OCI-LY3 (cell line): ENCODE measurements at regions not wholly inside any gene's neighbourhood (a gene's known extent, or its start where the extent isn't known, plus 50 kb on each side); places are given as distances from the start of the nearest gene placed in this dataset.

Experiments used
- H2AFZ ChIP-seq: fragments of 200-600, 300-600 bp; shearing (Covaris generic); 2 replicates; pipeline ENCODE4 v1.6.0; 2014; ENCODE audit warnings: antibody characterized with exemption, low read depth, low read length
- H3K27ac ChIP-seq: fragments of 200-600, 300-600 bp; sonication (generic); 2 replicates; pipeline ENCODE4 v1.5.1; 2014; ENCODE audit warnings: mild to moderate bottlenecking, low read length, moderate library complexity, mixed read lengths
- H3K27me3 ChIP-seq: fragments of 200-600, 300-600 bp; sonication (generic); 2 replicates; pipeline ENCODE4 v1.6.1; 2014; ENCODE audit warnings: low read depth, low read length, mixed read lengths
- H3K36me3 ChIP-seq: fragments of 200-600, 300-600 bp; sonication (generic); replicated peaks from 2 replicates; pipeline ENCODE3; 2014; ENCODE audit warnings: low read depth, low read length, mixed read lengths
- H3K4me1 ChIP-seq: fragments of 300-600, 200-600 bp; sonication (generic); 2 replicates; pipeline ENCODE4 v1.6.1; 2014; ENCODE audit warnings: low read length, mixed read lengths
- H3K4me2 ChIP-seq: fragments of 200-600, 300-600 bp; sonication (generic); 2 replicates; pipeline ENCODE4 v1.6.1; 2014; ENCODE audit warnings: low read length, mixed read lengths
- H3K4me3 ChIP-seq: fragments of 300-600, 200-600 bp; sonication (generic); 2 replicates; pipeline ENCODE4 v1.5.1; 2014; ENCODE audit warnings: antibody characterized with exemption, mild to moderate bottlenecking, low read length, moderate library complexity
- H3K79me2 ChIP-seq: fragments of 300-600, 200-600 bp; shearing (Covaris generic); 2 replicates; pipeline ENCODE4 v1.6.1; 2014; ENCODE audit warnings: mild to moderate bottlenecking, low read length, mixed read lengths
- H3K9ac ChIP-seq: fragments of 300-600, 200-600 bp; shearing (Covaris generic); 2 replicates; pipeline ENCODE4 v1.6.0; 2014; ENCODE audit warnings: mild to moderate bottlenecking, low read length, moderate library complexity
- H3K9me3 ChIP-seq: fragments of 200-600, 300-600 bp; shearing (Covaris generic); 2 replicates; pipeline ENCODE4 v1.6.1; 2014; ENCODE audit warnings: low read length, mixed read lengths; ENCODE audit not compliant: insufficient read depth
- H4K20me1 ChIP-seq: fragments of 200-600, 300-600 bp; sonication (generic); 2 replicates; pipeline ENCODE4 v1.6.1; 2016; ENCODE audit warnings: low read length, mixed read lengths; ENCODE audit not compliant: insufficient read depth
- EZH2phosphoT487 ChIP-seq: fragments of 200-600 bp; shearing (Covaris generic); IDR thresholded peaks from 2 replicates; pipeline ENCODE4 v1.6.1; 2018; ENCODE audit warnings: antibody characterized with exemption, mixed run types, low read depth
- TF ChIP-seq, protein P1 (sequence below): fragments of 200-600, 300-600 bp; sonication (generic); IDR thresholded peaks from 2 replicates; pipeline ENCODE4 v1.5.1; 2014; ENCODE audit warnings: antibody characterized with exemption, low read length, low read depth

DNA sequence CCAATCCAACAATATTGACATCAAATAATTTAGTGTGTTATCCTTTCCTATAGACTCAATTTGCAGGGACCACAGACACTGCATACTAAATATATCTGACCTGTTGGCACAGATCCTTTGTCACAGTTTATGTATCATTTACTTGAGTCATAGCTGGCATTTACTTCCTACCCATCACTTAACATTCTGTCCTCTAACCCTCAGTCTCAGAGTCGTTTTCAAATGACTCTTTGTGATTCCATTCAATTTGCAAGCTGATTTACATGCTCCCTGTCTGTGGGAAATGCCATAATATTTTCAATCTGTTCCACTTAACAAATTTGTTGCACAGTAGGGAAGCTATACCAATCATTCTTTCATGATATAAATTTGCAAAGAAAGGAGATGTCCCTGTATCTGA is 265.7 kb upstream of the EDIL3 start:
- no peaks in the 10 kb centered on the region for H3K27me3 ChIP-seq
- no peaks in the 10 kb centered on the region for H3K9me3 ChIP-seq
- no peak overlapping the region for H3K4me3 ChIP-seq
- no peaks in the 10 kb centered on the region for H3K79me2 ChIP-seq
- H3K9ac ChIP-seq, result no peak overlapping the region
- H3K4me2 ChIP-seq, result no peak overlapping the region
- H2AFZ ChIP-seq, result no peak overlapping the region
- H4K20me1 ChIP-seq, result no peaks in the 10 kb centered on the region
- TF ChIP-seq EZH2phosphoT487, result no peak
- TF ChIP-seq, protein P1, sequence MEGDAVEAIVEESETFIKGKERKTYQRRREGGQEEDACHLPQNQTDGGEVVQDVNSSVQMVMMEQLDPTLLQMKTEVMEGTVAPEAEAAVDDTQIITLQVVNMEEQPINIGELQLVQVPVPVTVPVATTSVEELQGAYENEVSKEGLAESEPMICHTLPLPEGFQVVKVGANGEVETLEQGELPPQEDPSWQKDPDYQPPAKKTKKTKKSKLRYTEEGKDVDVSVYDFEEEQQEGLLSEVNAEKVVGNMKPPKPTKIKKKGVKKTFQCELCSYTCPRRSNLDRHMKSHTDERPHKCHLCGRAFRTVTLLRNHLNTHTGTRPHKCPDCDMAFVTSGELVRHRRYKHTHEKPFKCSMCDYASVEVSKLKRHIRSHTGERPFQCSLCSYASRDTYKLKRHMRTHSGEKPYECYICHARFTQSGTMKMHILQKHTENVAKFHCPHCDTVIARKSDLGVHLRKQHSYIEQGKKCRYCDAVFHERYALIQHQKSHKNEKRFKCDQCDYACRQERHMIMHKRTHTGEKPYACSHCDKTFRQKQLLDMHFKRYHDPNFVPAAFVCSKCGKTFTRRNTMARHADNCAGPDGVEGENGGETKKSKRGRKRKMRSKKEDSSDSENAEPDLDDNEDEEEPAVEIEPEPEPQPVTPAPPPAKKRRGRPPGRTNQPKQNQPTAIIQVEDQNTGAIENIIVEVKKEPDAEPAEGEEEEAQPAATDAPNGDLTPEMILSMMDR, result no peak
- H3K36me3 ChIP-seq, result no peaks in the 10 kb centered on the region
- H3K27ac ChIP-seq, result no peak overlapping the region
- H3K4me1 ChIP-seq, result no peaks in the 10 kb centered on the region

DNA sequence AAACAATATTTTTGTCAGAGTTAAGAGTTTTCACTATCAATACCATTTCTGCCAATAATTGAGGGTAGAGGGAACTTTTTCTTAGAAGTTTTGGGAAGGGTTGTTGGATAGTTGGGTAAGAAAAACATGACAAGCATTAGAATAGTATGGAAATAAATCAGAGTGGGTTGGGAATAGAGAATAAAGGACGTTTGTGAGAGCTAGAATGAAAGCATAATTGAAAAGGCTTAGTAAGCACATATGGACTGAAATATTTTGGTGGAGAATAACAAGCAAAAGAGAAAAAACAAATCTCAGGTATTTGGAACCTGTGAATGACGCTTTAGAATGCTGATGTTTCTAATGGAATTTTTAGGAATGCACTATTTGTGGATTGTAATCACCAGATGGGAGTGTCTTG is 262.9 kb upstream of the EDIL3 start:
- Histone ChIP-seq H3K36me3 (no peaks in the 10 kb centered on the region), H3K27me3 (no peaks in the 10 kb centered on the region), H3K79me2 (no peaks in the 10 kb centered on the region), H3K9me3 (no peaks in the 10 kb centered on the region), H4K20me1 (no peaks in the 10 kb centered on the region), H2AFZ (no peak overlapping the region), H3K4me1 (no peaks in the 10 kb centered on the region), H3K9ac (no peak overlapping the region), H3K4me3 (no peak overlapping the region), H3K4me2 (no peak overlapping the region), H3K27ac (no peak overlapping the region)
- no peak for TF ChIP-seq EZH2phosphoT487
- TF ChIP-seq, protein P1, result no peak

DNA sequence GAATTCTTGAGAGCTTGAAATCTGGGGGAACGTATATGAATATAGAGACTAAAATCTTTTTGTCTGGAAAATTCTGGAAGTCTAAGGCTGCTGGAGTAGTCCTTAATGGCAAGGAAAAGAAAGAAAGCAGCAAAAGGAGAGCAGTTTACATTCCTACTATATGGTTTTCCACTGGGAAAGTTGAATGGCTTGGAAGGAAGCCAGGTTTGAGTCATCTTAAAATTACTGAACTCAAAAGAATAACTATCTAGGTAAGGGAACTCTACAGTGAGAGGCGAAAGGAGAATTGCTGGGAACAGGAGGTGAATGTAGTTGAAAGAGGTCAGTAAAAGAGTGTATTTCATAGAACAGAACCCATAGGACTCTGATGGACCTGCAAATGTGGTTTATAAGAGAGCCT is 258.1 kb upstream of the EDIL3 start:
- TF ChIP-seq, protein P1, result no peak
- no peak for TF ChIP-seq EZH2phosphoT487
- Histone ChIP-seq H3K9me3 (no peaks in the 10 kb centered on the region), H3K4me2 (no peak overlapping the region)

DNA sequence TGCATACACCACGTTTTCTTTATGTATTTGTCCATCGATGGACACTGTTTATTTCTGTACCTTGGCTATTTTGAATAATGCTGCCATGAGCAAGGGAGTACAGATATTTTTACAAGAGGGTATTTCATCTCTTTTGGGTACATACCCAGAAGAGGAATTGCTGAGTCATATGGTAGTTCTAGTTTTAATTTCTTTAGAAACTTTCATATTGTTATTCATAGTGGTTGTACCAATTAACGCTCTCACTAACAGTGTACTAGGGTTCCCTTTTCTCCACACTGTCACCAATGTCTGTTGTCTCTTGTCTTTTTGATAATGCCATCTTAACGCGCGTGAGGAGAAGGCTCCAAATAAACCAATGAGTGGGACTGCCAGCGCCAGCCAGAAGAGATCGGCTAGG is 257.6 kb upstream of the EDIL3 start:
- no peak overlapping the region for H3K4me2 ChIP-seq
- no peaks in the 10 kb centered on the region for H3K36me3 ChIP-seq
- H3K9ac ChIP-seq, result no peak overlapping the region
- H3K27ac ChIP-seq, result no peak overlapping the region
- no peak for TF ChIP-seq EZH2phosphoT487
- TF ChIP-seq, protein P1, result no peak
- H3K9me3 ChIP-seq, result no peaks in the 10 kb centered on the region
- no peak overlapping the region for H3K4me3 ChIP-seq
- no peaks in the 10 kb centered on the region for H3K27me3 ChIP-seq
- no peak overlapping the region for H2AFZ ChIP-seq
- no peaks in the 10 kb centered on the region for H4K20me1 ChIP-seq
- H3K79me2 ChIP-seq, result no peaks in the 10 kb centered on the region
- H3K4me1 ChIP-seq, result no peaks in the 10 kb centered on the region

More for the DNA sequence above, 258.1 kb upstream of the EDIL3 start:
- Histone ChIP-seq H3K36me3 (no peaks in the 10 kb centered on the region), H4K20me1 (no peaks in the 10 kb centered on the region), H3K4me1 (no peaks in the 10 kb centered on the region), H3K27ac (no peak overlapping the region), H3K79me2 (no peaks in the 10 kb centered on the region), H2AFZ (no peak overlapping the region), H3K27me3 (no peaks in the 10 kb centered on the region), H3K4me3 (no peak overlapping the region), H3K9ac (no peak overlapping the region)
